Neural cell (in vitro differentiated cells): ENCODE measurements at regions not wholly inside any gene's neighbourhood (a gene's known extent, or its start where the extent isn't known, plus 50 kb on each side); places are given as distances from the start of the nearest gene placed in this dataset.

Source experiments
- H2AFZ ChIP-seq: fragments of 200-600, 300-800 bp; sonication (generic), shearing (Covaris generic); 2 replicates; pipeline ENCODE4 v1.6.0; 2014; ENCODE audit warnings: low read depth, mild to moderate bottlenecking, antibody characterized with exemption, low read length, moderate library complexity
- H3F3A ChIP-seq: fragments of 200-600 bp; shearing (Covaris generic); 2 replicates; pipeline ENCODE4 v1.6.1; 2016; ENCODE audit warnings: mild to moderate bottlenecking, moderate library complexity, mixed read lengths, antibody characterized with exemption, low read length; ENCODE audit not compliant: insufficient read depth, poor library complexity, severe bottlenecking
- H3K27ac ChIP-seq: fragments of 200-600, 300-800 bp; sonication (generic), shearing (Covaris generic); 2 replicates; pipeline ENCODE4 v1.5.1; 2014; ENCODE audit warnings: mild to moderate bottlenecking, low read length, moderate library complexity
- H3K27me3 ChIP-seq: fragments of 300-800, 200-600 bp; sonication (generic), shearing (Covaris generic); 2 replicates; pipeline ENCODE4 v1.6.0; 2014; ENCODE audit warnings: mild to moderate bottlenecking, low read depth, low read length, moderate library complexity; ENCODE audit not compliant: insufficient read depth
- H3K36me3 ChIP-seq: fragments of 300-800, 200-600 bp; sonication (generic), shearing (Covaris generic); 2 replicates; pipeline ENCODE4 v1.5.1; 2014; ENCODE audit warnings: mild to moderate bottlenecking, antibody characterized with exemption, low read length, moderate library complexity; ENCODE audit not compliant: insufficient read depth
- H3K4me2 ChIP-seq: fragments of 300-800, 200-600 bp; sonication (generic), shearing (Covaris generic); 2 replicates; pipeline ENCODE4 v1.6.0; 2014; ENCODE audit warnings: mild to moderate bottlenecking, low read length
- H3K4me3 ChIP-seq: fragments of 300-800, 200-600 bp; sonication (generic), shearing (Covaris generic); 2 replicates; pipeline ENCODE4 v1.5.1; 2014; ENCODE audit warnings: mild to moderate bottlenecking, low read length, moderate library complexity
- H3K79me2 ChIP-seq: fragments of 200-600 bp; shearing (Covaris generic); replicated peaks from 2 replicates; pipeline ENCODE4 v1.6.0; 2014; ENCODE audit warnings: mild to moderate bottlenecking, low read length, moderate library complexity; ENCODE audit not compliant: insufficient read depth
- H3K9ac ChIP-seq: fragments of 300-800, 200-600 bp; sonication (generic), shearing (Covaris generic); 2 replicates; pipeline ENCODE4 v1.6.1; 2016; ENCODE audit warnings: mild to moderate bottlenecking, low read length, mixed read lengths
- H3K9me2 ChIP-seq: fragments of 200-600 bp; shearing (Covaris generic); 2 replicates; pipeline ENCODE4 v1.6.1; 2016; ENCODE audit warnings: mild to moderate bottlenecking, low read length, mixed read lengths; ENCODE audit not compliant: insufficient read depth
- H3K9me3 ChIP-seq: fragments of 200-600, 300-800 bp; sonication (generic), shearing (Covaris generic); 2 replicates; pipeline ENCODE4 v1.6.1; 2016; ENCODE audit warnings: mild to moderate bottlenecking, mixed run types, low read length, moderate library complexity, mixed read lengths
- H4K20me1 ChIP-seq: fragments of 200-600 bp; shearing (Covaris generic); 2 replicates; pipeline ENCODE4 v1.6.1; 2016; ENCODE audit warnings: mild to moderate bottlenecking, mixed run types; ENCODE audit not compliant: insufficient read depth
- EP300 ChIP-seq: fragments of 450-650 bp; conservative IDR thresholded peaks from 2 replicates; pipeline ENCODE4 v1.6.1; 2014; ENCODE audit warnings: antibody characterized with exemption, mild to moderate bottlenecking, moderate library complexity; ENCODE audit not compliant: poor library complexity, severe bottlenecking
- EZH2 ChIP-seq: fragments of 200-600, 300-800 bp; shearing (Covaris generic), sonication (generic); IDR thresholded peaks from 2 replicates; pipeline ENCODE4 v1.6.1; 2014; ENCODE audit warnings: antibody characterized with exemption, low read length, borderline replicate concordance, mild to moderate bottlenecking; ENCODE audit not compliant: insufficient read depth, poor library complexity, severe bottlenecking
- MXI1 ChIP-seq: fragments of 450-650 bp; conservative IDR thresholded peaks from 2 replicates; pipeline ENCODE4 v1.6.1; 2014; ENCODE audit warnings: antibody characterized with exemption, mild to moderate bottlenecking; ENCODE audit not compliant: poor library complexity, severe bottlenecking
- POLR2AphosphoS5 ChIP-seq: IDR thresholded peaks from 2 replicates; pipeline ENCODE4 v1.6.1; 2012
- RAD21 ChIP-seq: fragments of 450-650 bp; conservative IDR thresholded peaks from 2 replicates; pipeline ENCODE4 v1.6.1; 2014; ENCODE audit warnings: antibody characterized with exemption, mild to moderate bottlenecking, moderate library complexity
- SMC3 ChIP-seq: fragments of 450-650 bp; conservative IDR thresholded peaks from 2 replicates; pipeline ENCODE4 v1.6.1; 2014; ENCODE audit warnings: antibody characterized with exemption, mild to moderate bottlenecking, moderate library complexity; ENCODE audit not compliant: poor library complexity
- TAF1 ChIP-seq: IDR thresholded peaks from 2 replicates; pipeline ENCODE4 v1.6.1; 2012; ENCODE audit warnings: low read depth
- TF ChIP-seq, protein P1 (sequence below): fragments of 450-650 bp; IDR thresholded peaks from 2 replicates; pipeline ENCODE4 v1.5.1; 2014; ENCODE audit warnings: antibody characterized with exemption, mild to moderate bottlenecking, moderate library complexity; ENCODE audit not compliant: poor library complexity, severe bottlenecking
- TF ChIP-seq, protein P2 (sequence below): IDR thresholded peaks from 2 replicates; pipeline ENCODE4 v1.6.1; 2012; ENCODE audit warnings: borderline replicate concordance

DNA sequence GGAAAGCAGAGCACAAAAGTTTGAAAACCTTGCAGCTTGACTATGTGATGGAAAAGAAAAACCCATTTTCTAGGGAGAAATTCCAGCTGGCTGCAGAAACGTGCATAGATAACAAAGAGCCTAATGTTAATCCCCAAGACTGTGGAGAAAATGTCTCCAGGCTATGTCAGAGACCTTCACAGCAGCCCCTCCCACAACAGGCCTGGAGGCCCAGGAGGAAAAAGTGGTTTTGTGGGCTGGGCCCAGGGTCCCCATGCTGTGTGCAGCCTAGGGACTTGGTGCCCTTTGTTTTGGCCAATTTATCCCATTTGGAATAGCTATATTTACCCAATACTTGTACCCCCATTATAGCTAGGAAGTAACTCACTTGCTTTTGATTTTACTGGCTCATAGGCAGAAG lies 484.1 kb upstream of the HTR1E start:
- no peak overlapping the region for H3K4me3 ChIP-seq
- H3K79me2 ChIP-seq, result no peaks in the 10 kb centered on the region
- H3K9me3 ChIP-seq, result no peaks in the 10 kb centered on the region
- no peaks in the 10 kb centered on the region for H3K9me2 ChIP-seq
- no peak overlapping the region for H2AFZ ChIP-seq
- no peak overlapping the region for H3K4me2 ChIP-seq
- no peaks in the 10 kb centered on the region for H3K27me3 ChIP-seq
- H4K20me1 ChIP-seq, result no peaks in the 10 kb centered on the region
- no peak overlapping the region for H3K27ac ChIP-seq
- H3K9ac ChIP-seq, result no peak overlapping the region
- no peaks in the 10 kb centered on the region for H3F3A ChIP-seq
- no peak for TF ChIP-seq POLR2AphosphoS5
- H3K36me3 ChIP-seq, result no peaks in the 10 kb centered on the region

DNA sequence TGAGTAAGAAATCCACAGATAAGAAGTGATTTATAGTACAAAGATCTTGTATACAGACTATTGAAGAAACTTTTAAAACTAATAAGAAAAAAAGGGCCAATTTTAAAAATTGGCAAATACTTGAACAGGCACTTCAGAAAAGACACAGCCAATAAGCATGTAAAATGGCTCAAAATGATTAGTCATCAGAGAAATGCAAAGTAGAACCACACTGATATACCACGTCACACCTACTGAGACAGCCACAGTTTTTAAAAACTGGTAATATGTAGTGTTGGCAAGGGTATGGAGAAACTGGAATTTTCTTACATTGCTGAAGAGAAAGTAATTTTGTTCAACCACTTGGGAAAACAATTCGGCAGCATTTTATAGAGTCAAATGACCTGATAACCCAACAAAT lies 488.9 kb upstream of the HTR1E start:
- no peaks in the 10 kb centered on the region for H3K9me2 ChIP-seq
- no peak overlapping the region for H3K27ac ChIP-seq
- no peaks in the 10 kb centered on the region for H3F3A ChIP-seq
- no peak overlapping the region for H3K4me3 ChIP-seq
- no peaks in the 10 kb centered on the region for H3K36me3 ChIP-seq
- H3K79me2 ChIP-seq, result no peaks in the 10 kb centered on the region
- no peak overlapping the region for H2AFZ ChIP-seq
- no peak for TF ChIP-seq EZH2
- TF ChIP-seq EP300, result no peak
- TF ChIP-seq, protein P1, sequence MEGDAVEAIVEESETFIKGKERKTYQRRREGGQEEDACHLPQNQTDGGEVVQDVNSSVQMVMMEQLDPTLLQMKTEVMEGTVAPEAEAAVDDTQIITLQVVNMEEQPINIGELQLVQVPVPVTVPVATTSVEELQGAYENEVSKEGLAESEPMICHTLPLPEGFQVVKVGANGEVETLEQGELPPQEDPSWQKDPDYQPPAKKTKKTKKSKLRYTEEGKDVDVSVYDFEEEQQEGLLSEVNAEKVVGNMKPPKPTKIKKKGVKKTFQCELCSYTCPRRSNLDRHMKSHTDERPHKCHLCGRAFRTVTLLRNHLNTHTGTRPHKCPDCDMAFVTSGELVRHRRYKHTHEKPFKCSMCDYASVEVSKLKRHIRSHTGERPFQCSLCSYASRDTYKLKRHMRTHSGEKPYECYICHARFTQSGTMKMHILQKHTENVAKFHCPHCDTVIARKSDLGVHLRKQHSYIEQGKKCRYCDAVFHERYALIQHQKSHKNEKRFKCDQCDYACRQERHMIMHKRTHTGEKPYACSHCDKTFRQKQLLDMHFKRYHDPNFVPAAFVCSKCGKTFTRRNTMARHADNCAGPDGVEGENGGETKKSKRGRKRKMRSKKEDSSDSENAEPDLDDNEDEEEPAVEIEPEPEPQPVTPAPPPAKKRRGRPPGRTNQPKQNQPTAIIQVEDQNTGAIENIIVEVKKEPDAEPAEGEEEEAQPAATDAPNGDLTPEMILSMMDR, result no peak
- no peak for TF ChIP-seq TAF1
- TF ChIP-seq POLR2AphosphoS5, result no peak
- no peak for TF ChIP-seq RAD21
- no peak for TF ChIP-seq MXI1
- TF ChIP-seq, protein P2, sequence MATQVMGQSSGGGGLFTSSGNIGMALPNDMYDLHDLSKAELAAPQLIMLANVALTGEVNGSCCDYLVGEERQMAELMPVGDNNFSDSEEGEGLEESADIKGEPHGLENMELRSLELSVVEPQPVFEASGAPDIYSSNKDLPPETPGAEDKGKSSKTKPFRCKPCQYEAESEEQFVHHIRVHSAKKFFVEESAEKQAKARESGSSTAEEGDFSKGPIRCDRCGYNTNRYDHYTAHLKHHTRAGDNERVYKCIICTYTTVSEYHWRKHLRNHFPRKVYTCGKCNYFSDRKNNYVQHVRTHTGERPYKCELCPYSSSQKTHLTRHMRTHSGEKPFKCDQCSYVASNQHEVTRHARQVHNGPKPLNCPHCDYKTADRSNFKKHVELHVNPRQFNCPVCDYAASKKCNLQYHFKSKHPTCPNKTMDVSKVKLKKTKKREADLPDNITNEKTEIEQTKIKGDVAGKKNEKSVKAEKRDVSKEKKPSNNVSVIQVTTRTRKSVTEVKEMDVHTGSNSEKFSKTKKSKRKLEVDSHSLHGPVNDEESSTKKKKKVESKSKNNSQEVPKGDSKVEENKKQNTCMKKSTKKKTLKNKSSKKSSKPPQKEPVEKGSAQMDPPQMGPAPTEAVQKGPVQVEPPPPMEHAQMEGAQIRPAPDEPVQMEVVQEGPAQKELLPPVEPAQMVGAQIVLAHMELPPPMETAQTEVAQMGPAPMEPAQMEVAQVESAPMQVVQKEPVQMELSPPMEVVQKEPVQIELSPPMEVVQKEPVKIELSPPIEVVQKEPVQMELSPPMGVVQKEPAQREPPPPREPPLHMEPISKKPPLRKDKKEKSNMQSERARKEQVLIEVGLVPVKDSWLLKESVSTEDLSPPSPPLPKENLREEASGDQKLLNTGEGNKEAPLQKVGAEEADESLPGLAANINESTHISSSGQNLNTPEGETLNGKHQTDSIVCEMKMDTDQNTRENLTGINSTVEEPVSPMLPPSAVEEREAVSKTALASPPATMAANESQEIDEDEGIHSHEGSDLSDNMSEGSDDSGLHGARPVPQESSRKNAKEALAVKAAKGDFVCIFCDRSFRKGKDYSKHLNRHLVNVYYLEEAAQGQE, result no peak
- TF ChIP-seq SMC3, result no peak
- no peaks in the 10 kb centered on the region for H3K9me3 ChIP-seq
- H4K20me1 ChIP-seq, result no peaks in the 10 kb centered on the region
- H3K9ac ChIP-seq, result no peak overlapping the region
- no peaks in the 10 kb centered on the region for H3K27me3 ChIP-seq
- no peak overlapping the region for H3K4me2 ChIP-seq

DNA sequence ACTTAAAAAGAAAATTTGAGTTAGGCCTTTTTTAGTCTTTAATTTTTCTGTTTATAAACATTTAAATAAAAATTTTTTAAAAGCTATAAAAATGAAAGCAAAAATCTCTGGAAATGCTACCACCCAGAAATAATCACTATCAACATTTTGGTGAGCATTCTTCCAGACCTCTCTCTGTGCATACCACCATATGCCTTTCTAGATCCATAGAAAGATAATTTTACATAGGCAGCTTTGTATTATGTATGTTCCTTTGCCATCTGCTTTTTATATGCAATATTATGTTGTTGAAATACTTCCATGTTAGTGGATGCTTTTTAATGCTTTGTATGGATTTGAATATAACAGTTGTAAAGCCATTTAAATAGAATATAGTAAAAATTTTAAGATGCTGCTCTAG lies 496.7 kb upstream of the HTR1E start:
- no peaks in the 10 kb centered on the region for H3K79me2 ChIP-seq
- H3K27ac ChIP-seq, result no peak overlapping the region
- no peak overlapping the region for H3K4me3 ChIP-seq
- H4K20me1 ChIP-seq, result no peaks in the 10 kb centered on the region
- H3K9me3 ChIP-seq, result no peaks in the 10 kb centered on the region
- H3K27me3 ChIP-seq, result no peaks in the 10 kb centered on the region
- TF ChIP-seq EZH2, result no peak
- no peak for TF ChIP-seq RAD21
- no peak for TF ChIP-seq MXI1
- TF ChIP-seq EP300, result no peak
- TF ChIP-seq TAF1, result no peak
- no peaks in the 10 kb centered on the region for H3K9me2 ChIP-seq
- H3F3A ChIP-seq, result no peaks in the 10 kb centered on the region
- H3K4me2 ChIP-seq, result no peak overlapping the region
- no peak overlapping the region for H2AFZ ChIP-seq
- no peak overlapping the region for H3K9ac ChIP-seq
- H3K36me3 ChIP-seq, result no peaks in the 10 kb centered on the region
